Adrenal gland (tissue), 9 donors: ENCODE measurements at regions not wholly inside any gene's neighbourhood (a gene's known extent, or its start where the extent isn't known, plus 50 kb on each side); places are given as distances from the start of the nearest gene placed in this dataset.

Experiments
- DNase-seq, 7 donors: peaks; one replicate each; pipeline ENCODE4 v3.0.0-alpha.2; 2019 to 2020
- H3K27ac ChIP-seq, 5 donors: fragments of 200-600 bp; sonication (generic) in 4 of 5; 1 replicate in 3 of 5; 2 replicates in 2 of 5; pipeline versions ENCODE4 v1.5.1 to v1.8.0; 2016 to 2020; ENCODE audit warnings: mild to moderate bottlenecking in 1 of 5
- H3K27me3 ChIP-seq: fragments of 200-600 bp; 2 replicates; pipeline ENCODE4 v1.8.0; 2021
- H3K36me3 ChIP-seq, 2 donors: fragments of 200-600 bp; replicated peaks in 1 of 2; 1 replicate in 1 of 2; 2 replicates in 1 of 2; pipeline versions ENCODE4 v1.5.1 to v1.8.0; 2018 to 2022
- H3K4me1 ChIP-seq, 2 donors: fragments of 200-600 bp; replicated peaks in 1 of 2; 1 replicate in 1 of 2; 2 replicates in 1 of 2; pipeline versions ENCODE4 v1.5.1 to v1.8.0; 2018 to 2021
- H3K4me3 ChIP-seq, 4 donors: fragments of 200-600 bp; sonication (generic) in 3 of 4; one replicate each; pipeline ENCODE4 v1.5.1; 2016 to 2018
- H3K9me3 ChIP-seq, 3 donors: fragments of 200-600 bp; sonication (generic) in 1 of 3; replicated peaks in 1 of 3; 1 replicate in 2 of 3; 2 replicates in 1 of 3; pipeline versions ENCODE4 v1.5.1 to v1.8.0; 2016 to 2021
- CTCF ChIP-seq, 6 experiments: fragments of 450-650 bp in 4 of 6; fragments of 200-600 bp in 2 of 6; sonication (generic) in 1 of 6; IDR thresholded peaks; 1 replicate in 5 of 6; 2 replicates in 1 of 6; pipeline versions ENCODE4 v1.5.1 to v1.8.0; 2016 to 2021; ENCODE audit warnings: antibody characterized with exemption in 6 of 6, mild to moderate bottlenecking in 2 of 6, moderate library complexity in 1 of 6
- POLR2A ChIP-seq, 2 donors: fragments of 450-650 bp; IDR thresholded peaks; one replicate each; pipeline ENCODE4 v1.6.1; 2017; ENCODE audit warnings: antibody characterized with exemption in 2 of 2, mild to moderate bottlenecking in 2 of 2, moderate library complexity in 1 of 2
- WGBS, 4 donors: extraction: QIAGEN DNeasy Blood & Tissue Kit in 2 of 4; methylation state at CpG; one replicate each; pipeline versions ENCODE4 v1.1.5 to v1.1.7; 2013 to 2017; 5-methylcytosine and 5-hydroxymethylcytosine counted together
- intact Hi-C, 2 donors: fragments of 100-400 bp; cut with DNase I; formaldehyde crosslinking; loops; one replicate each; pipeline versions ENCODE4 v1.14.1 to v1.15.0; 2022 to 2023
- donor health status: healthy with polysubstance abuse.
- donor health status: Bipolar disorder and iron deficiency.
- donor health status: DM: yes; HTN: yes; CAD: no.
- donor health status: DM: no; HTN: no; CAD: no.
- donor health status: DM: no; HTN: no; CAD: no.

- no peaks in the 10 kb centered on the region for H3K9me3 ChIP-seq
- TF ChIP-seq CTCF (IDR thresholded peaks at IDR 0.05) (no peak), POLR2A (IDR thresholded peaks at IDR 0.05) (no peak)
- no peaks in the 10 kb centered on the region for H3K27me3 ChIP-seq
- H3K27ac ChIP-seq, result no peak overlapping the region
- no peaks in the 10 kb centered on the region for H3K36me3 ChIP-seq
- H3K4me1 ChIP-seq, result peaks cover 0 to 6% of the 10 kb centered on the region in 2 donors
- intact Hi-C loops, result loop anchor here (5.0 to 10.0 kb wide), 2 partner anchors 188 to 269 kb away; no protein-coding TSS in a partner anchor
- 88 to 100% (median 94%) methylated on average over 1 of the region's 1 CpG for WGBS, 4 donors
- H3K4me3 ChIP-seq, result no peak overlapping the region
- DNase-seq, result no peak
Observed at GRCh38 chr2:9144046-9144445, 62.6 kb upstream of the ASAP2 start.

- no peak for DNase-seq
- H3K27me3 ChIP-seq, result no peaks in the 10 kb centered on the region
- 64 to 74% (median 71%) methylated on average over 9 to 11 of the region's 11 CpGs for WGBS, 4 donors
- H3K4me3 ChIP-seq, result peak overlapping the region in 1 of 4 donors; percentile 18
- no peak for TF ChIP-seq POLR2A (IDR thresholded peaks at IDR 0.05)
- no peak for TF ChIP-seq CTCF (IDR thresholded peaks at IDR 0.05)
- H3K9me3 ChIP-seq, result no peaks in the 10 kb centered on the region
- peak overlapping the region in 1 of 5 donors; percentile 24 for H3K27ac ChIP-seq
- H3K4me1 ChIP-seq, result peaks cover 0 to 6% of the 10 kb centered on the region in 2 donors
- H3K36me3 ChIP-seq, result no peaks in the 10 kb centered on the region
- intact Hi-C loops, result loop anchor here (5.0 to 10.0 kb wide), 2 partner anchors 189 to 269 kb away; no protein-coding TSS in a partner anchor
Observed at GRCh38 chr2:9143264-9143815, 63.3 kb upstream of the ASAP2 start.

GRCh38 chr2:9142551-9143263 lies 63.9 kb upstream of the ASAP2 start:
- no peaks in the 10 kb centered on the region for H3K36me3 ChIP-seq
- peak overlapping the region in 1 of 5 donors; percentile 24 for H3K27ac ChIP-seq
- peaks cover 0 to 6% of the 10 kb centered on the region in 2 donors for H3K4me1 ChIP-seq
- H3K27me3 ChIP-seq, result no peaks in the 10 kb centered on the region
- H3K4me3 ChIP-seq, result peak overlapping the region in 1 of 4 donors; percentile 18
- TF ChIP-seq CTCF (IDR thresholded peaks at IDR 0.05) (peak; percentile 94 to 100 (median 98)), POLR2A (IDR thresholded peaks at IDR 0.05) (no peak)
- intact Hi-C loops, result loop anchor here (5.0 to 10.0 kb wide), 2 partner anchors 190 to 268 kb away; no protein-coding TSS in a partner anchor
- 3 to 8% (median 6%) methylated on average over 17 to 40 of the region's 40 CpGs for WGBS, 4 donors
- H3K9me3 ChIP-seq, result no peaks in the 10 kb centered on the region
- peak; percentile 76 to 88 (median 83) for DNase-seq

- WGBS, 4 donors, result 79 to 90% (median 87%) methylated on average over 15 of the region's 15 CpGs
- H3K4me3 ChIP-seq, result no peak overlapping the region
- no peak for DNase-seq
- no peak for TF ChIP-seq POLR2A (IDR thresholded peaks at IDR 0.05)
- no peaks in the 10 kb centered on the region for H3K9me3 ChIP-seq
- H3K4me1 ChIP-seq, result peaks cover 0 to 6% of the 10 kb centered on the region in 2 donors
- H3K27me3 ChIP-seq, result no peaks in the 10 kb centered on the region
- intact Hi-C loops, result loop anchor here (5.0 to 10.0 kb wide), 2 partner anchors 190 to 267 kb away; no protein-coding TSS in a partner anchor
- no peaks in the 10 kb centered on the region for H3K36me3 ChIP-seq
- no peak overlapping the region for H3K27ac ChIP-seq
Observed at GRCh38 chr2:9141706-9142460, 64.7 kb upstream of the ASAP2 start.
